ENCODE measurements at regions not wholly inside any gene's neighbourhood (a gene's known extent, or its start where the extent isn't known, plus 50 kb on each side); places are given as distances from the start of the nearest gene placed in this dataset.

DNA sequence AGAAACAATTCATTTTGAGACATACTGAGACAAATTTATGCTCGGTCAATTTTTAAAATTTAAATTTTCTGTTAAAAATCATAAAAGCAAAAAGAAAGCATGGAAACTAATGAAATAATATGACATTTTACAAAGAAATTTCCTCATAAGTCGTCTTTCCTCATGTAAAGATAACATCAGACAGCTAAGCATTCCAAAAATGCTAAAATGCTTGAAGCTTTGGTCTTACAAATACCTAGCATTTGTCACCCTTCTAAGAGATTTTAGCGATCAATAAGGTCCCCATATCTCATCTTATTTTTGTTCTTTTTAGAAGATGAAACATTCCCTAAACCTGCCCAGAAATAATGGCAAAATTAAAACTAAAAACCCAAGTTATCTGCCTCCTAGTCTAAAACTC is 68.5 kb upstream of the FREM2 start:
- TF ChIP-seq CTCF (IDR thresholded peaks at IDR 0.05; ENCODE audit: insufficient read depth, low read length, poor library complexity, severe bottlenecking) (no peak), EZH2phosphoT487 (conservative IDR thresholded peaks at IDR 0.05; ENCODE audit: low read length) (no peak)

Measured in SU-DHL-6 (cell line).